IPS-18c (cell line): ENCODE measurements at regions not wholly inside any gene's neighbourhood (a gene's known extent, or its start where the extent isn't known, plus 50 kb on each side); places are given as distances from the start of the nearest gene placed in this dataset.
"Not testable (repeated sequence)": the region's sequence is repeated elsewhere in the genome, so short reads cannot be mapped to it uniquely, and the experiment has no call there.

ENCODE experiments used
- H3K4me3 ChIP-seq: 2 replicates; pipeline ENCODE4 v1.7.0; 2013; ENCODE audit warnings: low read depth, mild to moderate bottlenecking, low read length, moderate library complexity; ENCODE audit not compliant: insufficient read depth
- H3K9me3 ChIP-seq: one replicate; pipeline ENCODE4 v1.6.1; 2013; ENCODE audit warnings: mild to moderate bottlenecking, low read length, moderate library complexity; ENCODE audit not compliant: control insufficient read depth, insufficient read depth

DNA sequence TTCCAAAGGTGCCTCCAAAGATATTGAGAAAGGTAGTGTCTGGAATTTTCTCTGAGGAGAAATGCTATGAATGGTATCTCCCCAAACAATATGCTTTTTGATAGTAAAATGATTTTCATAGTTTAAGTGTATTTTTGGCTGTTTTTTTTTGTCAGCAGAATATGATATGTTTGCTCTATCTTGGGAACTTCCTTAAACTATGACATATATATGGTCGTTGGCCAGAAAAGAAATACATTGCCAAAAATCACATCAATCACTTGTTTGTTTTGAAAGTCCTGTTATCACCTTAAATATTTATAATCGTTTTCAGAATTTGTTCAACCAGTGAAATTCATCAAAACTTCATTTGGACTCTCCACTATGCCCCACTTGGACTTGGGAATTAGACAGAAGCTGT lies 816.9 kb downstream of the CDH11 start:
- H3K9me3 ChIP-seq: no peaks in the 10 kb centered on the region

DNA sequence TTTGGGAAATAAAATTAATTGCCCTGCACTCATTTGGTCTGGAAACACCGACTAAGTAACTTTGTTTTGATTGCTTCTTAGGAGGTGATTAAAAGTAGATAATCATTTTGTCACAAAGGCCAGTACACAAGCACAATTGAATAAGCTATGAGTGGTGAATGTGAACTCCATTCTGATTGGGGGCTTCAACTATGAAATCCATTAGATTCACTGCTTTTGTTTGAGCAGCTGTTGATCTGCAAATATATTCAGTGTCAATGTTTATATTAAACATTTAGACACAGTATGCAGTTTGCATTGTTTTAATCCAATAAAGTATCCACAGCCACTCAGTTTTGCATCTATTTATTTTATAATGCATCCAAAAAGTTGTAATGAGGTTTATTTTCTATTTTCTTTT lies 817.5 kb downstream of the CDH11 start:
- Histone ChIP-seq H3K4me3 (no peak overlapping the region), H3K9me3 (no peaks in the 10 kb centered on the region)

More for the DNA sequence above, 816.9 kb downstream of the CDH11 start:
- H3K4me3 ChIP-seq: no peak overlapping the region

DNA sequence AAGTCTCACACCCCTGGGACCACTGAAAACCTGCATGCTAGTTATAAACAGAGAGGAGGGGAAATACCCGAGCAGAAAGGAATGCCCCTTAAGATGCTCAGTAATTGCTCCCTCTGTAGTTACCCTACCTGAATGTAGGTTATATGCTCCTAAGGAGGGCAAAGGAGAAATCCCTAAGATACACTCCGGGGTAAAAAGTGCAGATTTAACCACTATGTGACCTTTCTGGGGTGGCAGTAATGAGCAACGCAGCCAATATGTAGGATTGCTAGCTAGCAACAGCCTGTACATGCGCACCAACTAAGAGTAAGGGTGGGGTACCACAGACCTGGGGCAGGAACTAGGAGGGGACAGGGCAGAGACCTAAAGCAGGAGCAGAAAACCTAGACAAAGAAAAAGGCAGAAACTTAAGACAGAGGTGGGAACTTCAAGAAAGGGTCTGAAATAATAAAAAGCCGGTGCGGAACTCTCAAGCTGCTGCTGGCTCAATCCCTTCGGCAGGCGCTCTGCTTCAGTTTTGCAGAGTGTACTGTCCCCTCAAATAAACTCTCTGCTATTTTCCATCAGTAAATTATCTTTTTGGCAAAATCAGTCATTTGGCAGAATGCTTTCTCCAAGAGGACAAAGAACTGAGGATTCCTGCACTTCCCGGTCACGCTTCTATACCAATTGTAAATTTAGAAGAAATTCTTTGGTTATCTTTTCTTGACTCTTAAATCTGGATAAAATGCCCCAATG lies 823.8 kb downstream of the CDH11 start:
- peaks cover 2% of the 10 kb centered on the region for H3K9me3 ChIP-seq

DNA sequence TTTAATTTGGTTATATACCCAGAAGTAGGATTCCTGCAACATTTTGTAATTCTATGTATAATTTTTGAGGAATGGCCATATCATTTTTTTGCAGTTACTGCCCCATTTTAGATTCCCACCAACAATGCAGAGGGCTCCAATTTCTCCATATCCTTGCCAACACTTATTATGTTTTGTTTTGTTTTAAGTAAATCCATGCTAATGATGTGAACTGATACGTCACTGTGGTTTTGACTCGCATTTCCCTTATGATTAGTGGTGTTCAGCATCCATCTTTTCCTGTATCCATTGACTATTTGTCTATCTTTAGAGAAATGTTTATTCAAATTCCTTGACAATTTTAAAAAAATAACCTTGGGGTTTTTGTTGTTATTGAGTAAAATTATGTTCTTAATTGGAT lies 826.4 kb downstream of the CDH11 start:
- Histone ChIP-seq H3K9me3 (peaks cover 2% of the 10 kb centered on the region), H3K4me3 (no peak overlapping the region)

More for the DNA sequence above, 823.8 kb downstream of the CDH11 start:
- H3K4me3 ChIP-seq: no peak overlapping the region

DNA sequence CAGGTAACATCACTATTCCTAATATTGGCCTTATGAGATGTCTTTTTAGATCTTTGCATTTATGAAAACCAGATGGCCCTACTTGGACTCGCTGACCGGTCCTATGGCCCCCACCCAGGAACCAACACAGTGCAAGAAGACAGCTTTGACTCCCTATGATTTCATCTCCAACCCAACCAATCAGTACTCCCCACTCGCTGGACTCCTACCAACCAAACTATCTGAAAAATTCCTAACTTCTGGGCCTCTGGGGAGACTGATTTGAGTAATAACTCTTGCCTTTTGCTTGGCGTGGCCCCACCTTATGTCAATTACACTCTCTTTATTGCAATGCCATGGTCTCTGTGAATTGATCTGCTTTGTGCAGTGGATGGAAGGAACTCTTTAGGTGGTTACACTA lies 828.9 kb downstream of the CDH11 start:
- no peak overlapping the region for H3K4me3 ChIP-seq

DNA sequence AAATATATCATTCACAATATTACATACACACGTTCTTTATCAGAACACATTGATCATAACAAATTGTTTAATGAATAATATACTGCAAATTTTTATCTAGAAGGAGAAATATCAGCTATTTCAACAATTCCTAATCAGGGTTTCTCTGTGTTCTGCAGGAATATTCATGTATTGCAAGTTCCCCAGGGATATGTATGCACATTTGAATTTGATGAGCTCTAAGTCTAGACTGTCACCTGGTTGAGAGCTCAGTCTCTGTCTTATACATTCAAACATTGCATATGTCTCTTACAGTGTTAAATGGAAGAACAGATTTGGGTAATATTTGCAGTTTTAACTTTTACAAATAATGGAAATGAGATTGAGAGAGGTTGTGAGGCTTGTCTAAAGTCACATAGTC lies 829.7 kb downstream of the CDH11 start:
- H3K4me3 ChIP-seq: no peak overlapping the region
- H3K9me3 ChIP-seq: no peaks in the 10 kb centered on the region

More for the DNA sequence above, 828.9 kb downstream of the CDH11 start:
- no peaks in the 10 kb centered on the region for H3K9me3 ChIP-seq

DNA sequence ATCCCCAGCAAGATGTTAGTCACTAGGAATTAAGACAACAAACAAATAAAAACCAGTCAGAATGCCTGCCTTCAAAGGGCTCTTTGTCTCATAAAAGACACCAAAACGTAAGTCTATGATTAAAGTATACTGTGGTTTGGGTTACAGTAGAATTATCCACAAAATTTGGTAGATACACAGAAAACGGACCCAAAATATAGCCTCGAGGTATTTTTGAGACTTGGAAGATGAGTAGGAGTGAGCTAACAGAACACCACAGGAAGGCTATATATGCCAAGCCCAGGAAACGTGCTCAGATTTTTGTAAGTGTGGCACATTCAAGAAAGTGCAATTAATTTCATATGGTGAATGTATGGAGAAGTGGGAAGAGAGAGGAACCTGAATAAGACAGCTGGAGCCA lies 831.4 kb downstream of the CDH11 start:
- Histone ChIP-seq H3K4me3 (no peak overlapping the region), H3K9me3 (no peaks in the 10 kb centered on the region)

DNA sequence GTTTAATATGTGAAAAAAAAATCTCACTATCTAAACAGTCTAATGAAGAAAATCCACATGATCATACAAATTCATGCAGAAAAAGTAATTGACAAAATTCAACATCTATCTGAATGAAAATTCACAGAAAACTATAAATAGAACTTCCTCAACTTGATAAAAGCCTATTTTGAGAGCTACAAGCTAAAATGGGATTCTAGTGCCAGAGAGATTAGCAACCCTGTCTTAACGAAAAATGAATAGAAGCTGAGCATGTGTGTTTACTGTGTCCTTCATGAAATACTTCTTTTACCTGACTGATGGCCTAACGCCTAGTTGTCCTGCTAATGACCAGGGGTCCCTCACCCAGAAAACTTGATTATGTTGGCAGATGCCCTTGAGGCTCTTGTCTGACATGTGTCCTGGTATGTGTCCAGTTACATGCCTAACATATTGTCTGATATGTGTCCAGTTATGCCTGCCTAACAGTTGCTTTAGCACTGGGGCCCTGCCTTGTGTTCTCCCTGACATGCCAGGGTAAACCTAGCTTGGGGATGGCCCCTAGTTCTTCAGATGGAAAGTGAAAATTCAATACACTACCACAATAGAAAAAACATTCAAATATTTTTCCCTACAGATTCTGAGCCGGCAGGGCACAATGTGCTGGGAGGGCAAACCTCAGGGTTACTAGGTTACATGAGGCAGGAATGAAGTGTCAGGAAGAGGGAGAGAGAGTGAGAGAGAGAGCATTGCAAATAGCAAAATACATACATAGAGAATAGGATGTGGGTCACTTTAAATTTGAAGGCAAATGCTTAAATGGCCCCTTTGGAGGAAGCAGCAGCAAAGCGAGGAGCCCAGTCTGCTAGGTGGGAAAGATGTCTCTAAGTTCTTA lies 834.0 kb downstream of the CDH11 start:
- Histone ChIP-seq H3K9me3 (no peaks in the 10 kb centered on the region), H3K4me3 (no peak overlapping the region)

DNA sequence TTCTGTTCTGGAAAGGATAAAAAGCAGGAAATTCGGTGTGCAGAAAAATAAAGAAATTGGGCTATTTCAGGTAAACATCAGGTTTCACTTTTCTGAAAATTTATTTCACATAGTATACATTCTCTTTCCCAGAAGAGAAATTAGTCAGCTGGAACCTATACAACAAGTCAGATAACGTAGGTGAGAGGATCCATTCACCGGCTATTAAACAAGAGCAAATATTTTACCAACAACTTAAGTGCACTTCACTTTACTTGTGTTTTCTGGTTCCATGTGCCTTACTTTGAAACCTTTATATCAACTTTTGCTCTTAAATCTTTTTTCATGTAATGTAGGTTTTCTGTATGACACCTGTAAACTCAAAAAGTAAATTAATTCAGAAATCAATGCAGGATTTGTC lies 839.7 kb downstream of the CDH11 start:
- no peaks in the 10 kb centered on the region for H3K9me3 ChIP-seq

DNA sequence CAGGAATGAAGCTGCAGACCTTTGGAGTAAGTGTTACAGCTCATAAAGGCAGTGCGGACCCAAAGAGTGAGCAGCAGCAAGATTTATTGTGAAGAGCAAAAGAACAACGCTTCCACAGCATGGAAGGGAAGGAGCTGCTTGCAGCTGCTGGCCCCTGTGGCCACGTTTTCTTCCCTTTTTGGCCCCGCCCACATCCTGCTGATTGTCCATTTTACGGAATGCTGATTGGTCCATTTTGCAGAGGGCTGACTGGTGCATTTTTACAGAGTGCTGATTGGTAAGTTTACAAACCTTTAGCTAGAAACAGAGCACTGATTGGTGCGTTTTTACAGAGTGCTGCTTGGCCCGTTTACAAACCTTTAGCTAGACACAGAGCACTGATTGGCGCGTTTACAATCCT lies 841.5 kb downstream of the CDH11 start:
- H3K9me3 ChIP-seq: no peaks in the 10 kb centered on the region
- H3K4me3 ChIP-seq: no peak overlapping the region

More for the DNA sequence above, 839.7 kb downstream of the CDH11 start:
- H3K4me3 ChIP-seq: no peak overlapping the region

DNA sequence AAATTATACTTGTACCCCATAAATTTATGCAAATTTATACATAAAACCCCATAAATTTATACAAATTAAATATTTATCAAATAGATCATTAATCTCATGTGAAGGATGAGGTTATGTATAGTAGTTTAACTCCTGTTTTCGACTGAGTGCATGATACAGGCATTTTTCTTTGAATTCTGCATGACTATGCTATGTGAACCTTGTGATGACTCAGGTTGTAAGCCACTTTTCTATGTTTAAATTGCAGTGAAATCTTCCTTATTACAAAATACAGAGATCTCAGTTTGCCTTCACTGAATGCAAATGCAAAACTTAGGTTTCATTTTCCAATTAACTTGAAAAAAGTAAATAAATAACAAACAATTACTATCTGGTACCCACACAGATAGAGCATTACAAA lies 843.7 kb downstream of the CDH11 start:
- Histone ChIP-seq H3K9me3 (no peaks in the 10 kb centered on the region), H3K4me3 (no peak overlapping the region)

DNA sequence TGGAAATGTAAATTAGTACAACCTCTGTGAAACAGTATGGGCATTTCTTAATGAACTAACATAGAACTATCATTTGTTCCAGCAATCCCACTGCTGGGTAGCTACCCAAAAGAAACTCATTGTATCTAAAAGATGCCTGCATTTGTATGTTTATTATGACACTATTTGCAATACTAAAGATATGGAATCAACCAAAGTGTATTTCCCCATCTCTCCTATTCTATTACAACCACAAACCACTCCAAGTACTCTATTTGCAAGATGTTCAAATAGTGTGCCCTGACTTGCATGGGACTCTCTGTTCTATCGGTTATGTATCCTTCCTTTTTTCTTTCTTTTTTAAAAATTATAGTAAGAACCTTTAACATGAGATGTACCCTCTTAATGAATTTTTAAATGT lies 845.2 kb downstream of the CDH11 start:
- H3K9me3 ChIP-seq: no peaks in the 10 kb centered on the region
- no peak overlapping the region for H3K4me3 ChIP-seq

DNA sequence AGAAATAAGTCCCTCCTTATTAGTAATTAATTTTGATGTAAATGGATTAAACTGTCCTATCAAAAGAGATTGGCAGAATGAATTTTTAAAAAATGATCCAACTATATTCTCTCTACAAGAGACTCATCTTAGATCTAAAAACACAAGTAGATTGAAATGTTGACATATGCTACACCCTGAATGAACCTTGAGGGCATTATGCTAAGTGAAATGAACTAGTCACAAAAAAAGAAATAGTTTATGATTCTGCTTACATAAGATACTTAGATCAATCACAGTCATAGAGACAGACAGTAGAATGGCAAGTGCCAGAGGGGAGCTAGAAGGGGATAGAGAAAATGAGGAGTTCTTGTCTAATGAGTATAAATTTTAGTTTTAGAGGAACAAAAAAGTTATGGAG lies 849.8 kb downstream of the CDH11 start:
- H3K4me3 ChIP-seq: no peak overlapping the region
- H3K9me3 ChIP-seq: no peaks in the 10 kb centered on the region

DNA sequence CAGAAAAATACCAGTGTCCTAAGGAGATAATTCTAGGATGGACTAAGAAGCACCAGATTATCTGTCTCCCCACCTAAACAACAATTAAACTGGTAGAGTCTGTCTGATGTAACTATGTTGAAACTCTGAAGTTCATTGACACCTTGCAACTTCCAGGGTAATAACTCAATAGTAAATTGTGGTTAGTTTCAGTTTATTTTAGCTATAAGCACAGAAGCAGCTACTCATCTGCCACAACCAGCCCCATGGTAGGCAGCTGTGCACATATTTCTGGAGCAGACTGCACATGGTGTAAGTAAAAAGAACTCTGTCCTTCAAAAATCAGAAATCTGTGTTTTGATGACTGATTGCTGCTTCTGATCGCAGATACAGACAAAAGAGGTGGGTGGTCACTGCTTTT lies 852.1 kb downstream of the CDH11 start:
- Histone ChIP-seq H3K9me3 (no peaks in the 10 kb centered on the region), H3K4me3 (no peak overlapping the region)

DNA sequence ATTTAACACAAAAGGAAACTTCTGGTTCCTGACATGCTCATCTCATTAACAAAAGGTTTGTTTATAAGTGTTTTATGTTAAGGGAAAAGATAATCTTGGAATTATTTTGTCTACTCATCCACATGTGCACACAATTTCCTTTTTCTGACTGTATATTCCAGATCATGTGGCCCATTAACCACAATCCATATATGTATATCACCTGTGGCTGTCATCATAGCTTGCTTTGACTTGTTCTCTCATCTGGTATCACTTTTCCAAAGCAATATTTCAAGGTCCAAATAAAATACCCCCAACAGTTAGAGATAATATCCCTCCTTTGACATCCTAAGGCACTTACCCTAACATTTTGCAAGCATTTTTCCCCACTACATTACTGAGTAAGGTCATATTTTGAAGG lies 856.1 kb downstream of the CDH11 start:
- no peaks in the 10 kb centered on the region for H3K9me3 ChIP-seq

DNA sequence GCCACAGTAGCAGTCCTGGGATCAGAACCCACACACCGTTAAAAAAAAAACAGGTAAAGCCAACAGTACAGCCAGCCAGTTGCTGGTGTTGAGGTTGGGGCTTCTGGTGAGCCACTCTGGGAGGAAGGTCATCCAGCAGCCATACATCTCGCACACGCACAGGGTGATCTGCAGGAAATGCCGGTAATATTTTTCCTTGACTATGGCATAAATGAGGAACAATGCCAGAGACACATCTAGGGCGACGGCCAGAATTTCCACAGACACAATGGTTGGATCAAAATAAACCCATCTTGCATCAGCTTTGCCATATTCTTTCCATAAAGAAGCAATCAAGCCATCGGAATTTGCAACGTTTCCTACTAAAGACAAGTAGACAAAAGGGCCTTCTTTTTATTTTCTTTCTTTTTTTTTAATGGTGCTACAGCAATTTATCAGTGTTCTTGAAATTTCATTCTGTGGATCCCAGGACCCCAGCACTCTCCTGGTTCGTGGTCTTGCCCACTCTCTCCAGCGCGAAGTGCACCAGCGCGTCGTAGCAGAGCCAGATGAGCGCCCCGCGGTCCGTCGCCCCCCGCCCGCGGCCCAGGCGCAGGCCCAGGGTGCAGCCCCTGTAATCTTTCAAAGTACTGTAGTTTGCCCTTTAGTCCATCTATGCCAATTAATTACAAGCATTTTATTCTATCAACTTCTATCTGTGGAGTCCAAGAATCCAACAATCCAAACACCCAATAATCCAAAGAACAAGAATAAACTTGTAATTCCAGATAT lies 861.0 kb downstream of the CDH11 start:
- not testable (repeated sequence) for H3K4me3 ChIP-seq, H3K9me3 ChIP-seq

More for the DNA sequence above, 856.1 kb downstream of the CDH11 start:
- no peak overlapping the region for H3K4me3 ChIP-seq

DNA sequence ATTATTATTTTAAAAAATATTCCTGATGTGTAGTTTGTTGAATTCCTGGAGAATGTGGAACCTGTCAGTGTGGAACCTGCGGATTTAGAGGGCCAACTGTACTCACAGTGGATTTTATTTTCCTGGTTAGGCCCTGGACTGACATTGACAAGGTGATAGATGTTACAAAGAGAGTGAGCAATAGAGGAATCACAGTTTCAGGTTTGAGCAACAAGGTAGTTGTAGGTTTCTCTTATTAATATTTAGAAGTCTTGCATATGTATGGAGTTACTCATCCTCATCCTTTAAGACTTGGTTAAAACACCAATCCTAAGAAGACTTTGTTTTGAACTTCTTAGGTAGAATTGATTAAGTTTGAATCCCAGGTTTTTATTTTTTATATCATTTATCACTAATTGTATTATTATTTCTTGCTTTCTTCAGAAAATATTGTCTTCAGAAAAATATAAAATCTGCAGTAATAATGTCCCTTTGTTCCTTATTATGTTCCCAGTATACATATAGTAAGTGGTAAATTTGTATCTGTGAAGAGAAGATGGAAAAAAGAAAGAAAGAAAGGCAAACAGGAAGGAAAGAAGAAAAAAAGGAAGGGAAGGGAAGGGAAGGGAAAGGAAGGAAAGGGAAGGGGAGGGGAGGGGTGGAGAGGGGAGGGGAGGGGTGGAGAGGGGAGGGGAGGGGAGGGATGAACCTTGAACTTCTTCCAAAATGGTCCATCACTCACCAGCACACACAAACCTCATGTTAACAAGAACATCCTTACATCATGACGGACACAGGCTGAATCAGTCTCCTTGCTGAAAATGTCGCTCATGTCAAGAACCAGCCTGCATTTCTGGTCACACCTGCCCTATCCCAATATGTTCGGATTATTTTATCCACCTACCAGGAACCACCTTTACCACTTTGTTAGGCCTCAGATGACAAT lies 867.2 kb downstream of the CDH11 start:
- H3K4me3 ChIP-seq: no peak overlapping the region
- H3K9me3 ChIP-seq: no peaks in the 10 kb centered on the region
